NCI-H146 (cell line): ENCODE measurements at regions not wholly inside any gene's neighbourhood (a gene's known extent, or its start where the extent isn't known, plus 50 kb on each side); places are given as distances from the start of the nearest gene placed in this dataset.
A peak's percentile ranks its signal among the peaks of the same experiment; 100 is the strongest.
"Not testable (repeated sequence)": the region's sequence is repeated elsewhere in the genome, so short reads cannot be mapped to it uniquely, and the experiment has no call there.

Experiments used
- DNase-seq: peaks from one replicate; lab custom pipeline; 2025; lab: John Stamatoyannopoulos, UW

- DNase-seq: peak; percentile 19
Observed at GRCh38 chr6:68575765-68576439, 59.2 kb upstream of the ADGRB3 start.

- DNase-seq: no peak
Observed at GRCh38 chr6:68572975-68573374, 62.1 kb upstream of the ADGRB3 start.

GRCh38 chr6:68572525-68572924 is 62.6 kb upstream of the ADGRB3 start:
- peak; percentile 22 for DNase-seq

DNA sequence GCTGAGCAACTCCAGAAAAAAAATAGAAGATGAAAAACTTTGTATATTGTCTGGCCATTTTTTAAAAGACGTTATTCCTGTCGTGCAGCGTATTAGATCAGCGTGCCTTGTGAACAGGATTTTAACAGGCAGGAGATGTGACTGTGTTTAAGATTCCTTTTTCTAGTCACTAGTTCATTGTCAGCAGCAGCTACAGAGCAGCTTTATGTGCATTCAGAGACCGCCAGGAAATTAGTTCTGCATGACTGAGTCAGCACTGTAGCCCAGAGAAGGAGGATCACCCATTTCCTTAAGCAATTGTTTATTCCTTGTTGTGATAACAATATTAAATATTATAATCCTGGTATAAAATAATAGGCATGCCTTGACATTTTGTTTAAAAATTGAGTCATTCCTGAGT is 75.4 kb upstream of the ADGRB3 start:
- no peak for DNase-seq

DNA sequence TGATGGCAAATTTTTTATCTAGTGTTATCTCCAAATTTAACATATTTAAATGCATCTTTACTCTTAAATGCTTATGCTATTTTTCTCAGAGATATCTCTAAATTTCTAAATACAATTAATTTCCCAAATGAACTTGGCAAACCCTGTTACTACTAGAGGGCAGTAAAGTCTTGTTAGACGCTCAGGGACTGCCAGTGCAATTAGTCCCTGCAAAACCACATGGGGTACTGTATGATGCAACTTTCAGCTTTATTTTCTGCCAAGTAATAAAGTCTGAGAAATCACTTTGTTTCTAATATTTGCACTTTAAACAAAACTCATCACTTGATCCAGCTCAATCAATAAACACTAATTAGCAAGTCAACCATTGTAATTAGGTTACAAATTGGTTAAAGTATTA is 76.0 kb upstream of the ADGRB3 start:
- no peak for DNase-seq

DNA sequence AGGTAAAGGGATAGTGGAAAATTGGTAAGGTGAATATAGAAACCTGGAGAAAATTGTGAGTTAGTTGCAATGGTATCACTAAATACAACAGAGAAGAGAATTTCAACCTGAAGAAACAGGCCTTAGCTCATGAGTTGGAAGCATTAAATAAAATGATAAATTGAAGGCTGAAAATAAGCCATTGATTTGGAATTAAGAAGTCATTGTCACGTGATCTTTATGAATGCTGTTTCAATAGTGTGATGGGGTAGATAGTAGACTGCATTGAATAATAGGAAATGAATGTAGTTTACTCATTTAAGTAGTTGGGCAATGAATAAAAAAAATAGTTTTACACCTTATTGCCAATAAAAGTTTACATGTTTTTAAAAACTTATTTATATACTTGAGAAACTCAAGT is 88.5 kb upstream of the ADGRB3 start:
- DNase-seq: no peak

GRCh38 chr6:68544450-68544849 is 90.6 kb upstream of the ADGRB3 start:
- DNase-seq: no peak

- DNase-seq: no peak
Observed at GRCh38 chr6:68533339-68533795, 101.7 kb upstream of the ADGRB3 start.

DNA sequence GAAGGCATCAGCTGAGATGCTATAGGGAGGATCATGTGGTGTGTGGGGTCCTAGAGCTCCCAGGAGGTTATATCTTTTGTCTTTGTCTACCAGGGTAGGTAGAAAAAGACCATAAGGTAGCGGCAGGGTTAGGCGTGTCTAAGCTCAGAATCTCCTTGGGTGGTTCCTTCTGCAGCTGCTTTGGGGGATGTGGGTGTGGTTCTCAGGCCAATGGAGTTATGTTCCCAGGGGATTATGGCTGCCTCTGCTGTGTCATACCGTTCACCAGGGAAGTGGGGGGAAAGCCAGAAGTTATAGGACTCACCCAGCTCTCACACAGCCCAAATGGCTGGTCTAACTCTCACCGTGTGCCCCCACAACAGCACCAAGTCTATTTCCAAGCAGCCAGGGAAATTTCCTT is 107.4 kb upstream of the ADGRB3 start:
- DNase-seq: no peak

- no peak for DNase-seq
Observed at GRCh38 chr6:68506911-68507310, 128.2 kb upstream of the ADGRB3 start.

GRCh38 chr6:68502946-68503345 is 132.1 kb upstream of the ADGRB3 start:
- no peak for DNase-seq

DNA sequence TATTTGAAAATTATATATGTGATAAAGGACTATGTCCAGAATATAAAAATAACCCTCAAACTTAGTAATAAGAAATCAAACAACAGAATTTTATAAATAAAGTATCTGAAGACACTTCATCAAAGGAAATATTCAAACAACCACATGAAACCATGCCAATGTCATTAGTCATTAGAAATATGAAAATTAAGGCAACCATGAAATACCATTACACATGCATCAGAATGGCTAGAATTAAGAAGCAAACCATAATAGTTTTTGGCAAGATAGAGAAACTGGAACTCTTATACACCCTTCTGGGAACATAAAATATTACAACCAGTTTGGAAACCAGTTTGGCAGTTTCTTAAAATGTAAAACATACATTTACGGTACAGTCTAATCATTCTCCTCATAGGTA is 137.2 kb upstream of the ADGRB3 start:
- DNase-seq: no peak

- not testable (repeated sequence) for DNase-seq
Observed at GRCh38 chr6:68494880-68495279, 140.2 kb upstream of the ADGRB3 start.

- DNase-seq: no peak
Observed at GRCh38 chr6:68476611-68477010, 158.5 kb upstream of the ADGRB3 start.

GRCh38 chr6:68473433-68474210 is 161.5 kb upstream of the ADGRB3 start:
- no peak for DNase-seq

GRCh38 chr6:68468244-68468884 is 166.7 kb upstream of the ADGRB3 start:
- no peak for DNase-seq

- no peak for DNase-seq
Observed at GRCh38 chr6:68458447-68458846, 176.6 kb upstream of the ADGRB3 start.

DNA sequence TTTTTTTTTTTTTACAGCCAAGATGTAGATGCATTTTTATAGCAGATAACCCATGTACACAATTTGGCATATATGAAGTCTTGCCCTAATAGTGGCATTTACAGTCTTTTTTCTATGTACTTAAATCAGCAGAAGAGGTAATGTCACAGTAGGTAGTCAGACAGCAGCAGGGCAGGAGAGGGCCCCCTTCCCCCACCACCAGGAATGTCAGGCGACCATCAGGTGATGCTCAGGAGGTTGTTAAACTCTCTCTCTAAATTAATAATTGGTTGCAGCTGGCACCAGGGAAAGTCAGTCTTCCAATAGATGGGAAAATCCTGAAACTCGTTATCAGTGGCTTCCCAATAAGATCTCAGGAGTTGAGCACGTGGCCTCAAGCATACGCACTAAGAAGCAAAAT is 188.0 kb upstream of the ADGRB3 start:
- DNase-seq: no peak

GRCh38 chr6:68445926-68446325 is 189.2 kb upstream of the ADGRB3 start:
- no peak for DNase-seq

GRCh38 chr6:68443704-68444103 is 191.4 kb upstream of the ADGRB3 start:
- no peak for DNase-seq

- no peak for DNase-seq
Observed at GRCh38 chr6:68427630-68428029, 207.5 kb upstream of the ADGRB3 start.

DNA sequence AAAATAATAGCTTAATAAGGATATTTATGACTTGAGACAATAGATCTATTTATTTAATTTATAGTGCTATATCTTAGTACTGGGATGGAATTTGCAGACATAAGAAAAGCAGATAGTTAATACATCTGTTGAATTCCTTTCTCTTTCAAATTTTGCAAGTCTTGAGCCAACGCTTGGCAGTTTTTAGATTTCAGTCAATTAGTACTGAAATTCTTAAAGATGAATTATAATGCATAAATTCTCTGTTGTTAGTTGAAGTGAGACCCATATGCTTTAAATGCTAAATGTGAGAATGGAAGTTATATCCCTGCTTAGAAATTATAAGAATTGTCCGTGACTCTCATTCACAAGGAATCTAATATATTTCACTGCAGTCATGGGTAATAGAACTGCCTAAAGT is 225.1 kb upstream of the ADGRB3 start:
- no peak for DNase-seq

DNA sequence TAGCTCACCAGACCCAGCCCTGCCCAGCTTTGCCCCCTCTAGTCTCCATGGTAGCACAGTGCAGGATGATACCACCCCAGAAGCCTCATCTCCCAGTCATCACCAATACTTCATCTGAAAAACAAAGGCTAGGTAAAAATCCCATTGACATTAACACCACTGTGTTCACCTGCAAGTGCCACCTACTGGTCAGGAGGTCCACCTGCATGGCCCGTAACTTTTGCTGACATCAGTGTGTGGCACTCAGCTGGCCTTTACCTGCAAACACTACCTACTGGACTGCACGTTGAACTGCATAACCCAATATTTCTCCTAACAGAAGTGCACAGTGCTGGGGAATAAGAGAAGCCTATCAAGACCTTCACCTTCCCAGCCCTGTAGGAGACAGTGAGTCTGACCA is 234.7 kb upstream of the ADGRB3 start:
- no peak for DNase-seq
